Liver (tissue), 8 donors: ENCODE measurements at regions not wholly inside any gene's neighbourhood (a gene's known extent, or its start where the extent isn't known, plus 50 kb on each side); places are given as distances from the start of the nearest gene placed in this dataset.

ENCODE experiments used
- DNase-seq: peaks from one replicate; pipeline ENCODE4 v3.0.0-alpha.2; 2017; ENCODE audit warnings: low spot score
- H3K27ac ChIP-seq, 2 donors: one replicate each; pipeline ENCODE4 v1.7.0; 2013; ENCODE audit warnings: inconsistent platforms in 2 of 2, low read length in 2 of 2, control low read depth in 1 of 2, low read depth in 1 of 2, mild to moderate bottlenecking in 1 of 2
- H3K27me3 ChIP-seq, 4 donors: one replicate each; pipeline versions ENCODE4 v1.6.1 to v1.7.0; 2013; ENCODE audit warnings: low read length in 3 of 4, inconsistent platforms in 1 of 4, mild to moderate bottlenecking in 1 of 4, moderate library complexity in 1 of 4; ENCODE audit not compliant: control insufficient read depth in 4 of 4, insufficient read depth in 4 of 4
- H3K36me3 ChIP-seq, 4 donors: one replicate each; pipeline versions ENCODE4 v1.6.1 to v1.7.0; 2013; ENCODE audit warnings: low read length in 3 of 4, mild to moderate bottlenecking in 3 of 4, low read depth in 1 of 4, moderate library complexity in 1 of 4; ENCODE audit not compliant: control insufficient read depth in 4 of 4, insufficient read depth in 3 of 4
- H3K4me1 ChIP-seq, 4 donors: one replicate each; pipeline versions ENCODE4 v1.6.1 to v1.7.0; 2013; ENCODE audit warnings: low read length in 3 of 4, mild to moderate bottlenecking in 3 of 4, moderate library complexity in 1 of 4; ENCODE audit not compliant: control insufficient read depth in 4 of 4, insufficient read depth in 4 of 4
- H3K4me3 ChIP-seq, 3 donors: one replicate each; pipeline versions ENCODE4 v1.6.1 to v1.7.0; 2013; ENCODE audit warnings: low read length in 3 of 3, control low read depth in 1 of 3, low read depth in 1 of 3, mild to moderate bottlenecking in 1 of 3
- H3K9ac ChIP-seq, 2 donors: one replicate each; pipeline ENCODE4 v1.7.0; 2013; ENCODE audit warnings: low read length in 2 of 2, mild to moderate bottlenecking in 2 of 2, moderate library complexity in 2 of 2, control low read depth in 1 of 2, low read depth in 1 of 2
- H3K9me3 ChIP-seq, 4 donors: one replicate each; pipeline versions ENCODE4 v1.6.1 to v1.7.0; 2013; ENCODE audit warnings: low read length in 3 of 4; ENCODE audit not compliant: control insufficient read depth in 4 of 4
- EGR1 ChIP-seq, 2 donors: IDR thresholded peaks; 2 replicates each; pipeline ENCODE4 v1.6.1; 2016 to 2018; ENCODE audit warnings: antibody characterized with exemption in 2 of 2, low read depth in 2 of 2
- FOXA1 ChIP-seq: IDR thresholded peaks from 2 replicates; pipeline ENCODE4 v1.6.1; 2016; ENCODE audit warnings: antibody characterized with exemption
- FOXA2 ChIP-seq: IDR thresholded peaks from 2 replicates; pipeline ENCODE4 v1.6.1; 2016; ENCODE audit warnings: antibody characterized with exemption
- GABPA ChIP-seq, 2 donors: IDR thresholded peaks in 1 of 2; conservative IDR thresholded peaks in 1 of 2; 2 replicates each; pipeline ENCODE4 v1.6.1; 2016; ENCODE audit warnings: antibody characterized with exemption in 2 of 2, mild to moderate bottlenecking in 1 of 2, moderate library complexity in 1 of 2
- HNF4A ChIP-seq, 2 donors: conservative IDR thresholded peaks; 2 replicates each; pipeline ENCODE4 v1.6.1; 2016; ENCODE audit warnings: antibody characterized with exemption in 2 of 2, mild to moderate bottlenecking in 2 of 2
- HNF4G ChIP-seq: IDR thresholded peaks from 2 replicates; pipeline ENCODE4 v1.6.1; 2016; ENCODE audit warnings: antibody characterized with exemption
- JUND ChIP-seq, 2 donors: IDR thresholded peaks; 2 replicates each; pipeline ENCODE4 v1.6.1; 2016; ENCODE audit warnings: antibody characterized with exemption in 2 of 2
- NR2F2 ChIP-seq: IDR thresholded peaks from 2 replicates; pipeline ENCODE4 v1.6.1; 2016; ENCODE audit warnings: antibody characterized with exemption
- RAD21 ChIP-seq, 2 donors: IDR thresholded peaks; 2 replicates each; pipeline ENCODE4 v1.6.1; 2016; ENCODE audit warnings: antibody characterized with exemption in 2 of 2, mild to moderate bottlenecking in 2 of 2
- SP1 ChIP-seq: IDR thresholded peaks from 2 replicates; pipeline ENCODE4 v1.6.1; 2018; ENCODE audit warnings: antibody characterized with exemption, mild to moderate bottlenecking
- WGBS: extraction: QIAGEN DNeasy Blood & Tissue Kit; methylation state at CpG from one replicate; pipeline ENCODE4 v1.1.7; 2013; 5-methylcytosine and 5-hydroxymethylcytosine counted together
- TF ChIP-seq, protein P1 (sequence below): IDR thresholded peaks from 2 replicates; pipeline ENCODE4 v1.6.1; 2016; ENCODE audit warnings: antibody characterized with exemption
- TF ChIP-seq, protein P2 (sequence below): IDR thresholded peaks from 2 replicates; pipeline ENCODE4 v1.6.1; 2016; ENCODE audit warnings: antibody characterized with exemption
- TF ChIP-seq, protein P3 (sequence below): IDR thresholded peaks from 2 replicates; pipeline ENCODE4 v1.6.1; 2016; ENCODE audit warnings: antibody characterized with exemption
- TF ChIP-seq, protein P4 (sequence below): IDR thresholded peaks from 2 replicates; pipeline ENCODE4 v1.6.1; 2016; ENCODE audit warnings: antibody characterized with exemption, mild to moderate bottlenecking
- TF ChIP-seq, protein P5 (sequence below): fragments of 150-350 bp; IDR thresholded peaks from 2 replicates; pipeline ENCODE4 v1.5.1; 2017; ENCODE audit warnings: improper control_type of control experiment, low read depth, low read length; ENCODE audit not compliant: missing input control
- donor health status: healthy.
- donor health status: healthy.
- donor health status: healthy.
- donor health status: healthy.
- donor health status: healthy.

DNA sequence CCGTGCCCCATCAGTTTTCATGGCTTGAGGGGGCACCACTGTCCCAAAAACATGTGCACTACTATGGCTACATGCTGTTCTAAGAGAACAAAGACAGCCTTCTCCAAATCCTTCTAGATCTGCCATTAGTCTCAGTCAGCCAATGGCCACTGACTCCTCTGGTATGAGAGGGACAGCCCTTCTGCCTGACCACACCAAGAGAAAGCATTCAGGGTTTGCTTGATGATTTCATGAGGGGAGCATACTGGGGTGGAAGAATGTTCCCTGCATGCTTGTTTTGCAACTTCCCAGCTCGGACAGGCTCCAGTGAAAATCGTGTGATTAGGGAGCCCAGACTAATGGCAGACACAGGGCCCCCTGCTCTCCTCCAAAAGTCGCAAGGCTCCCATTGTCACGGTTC lies 199.6 kb upstream of the ALG10B start:
- Histone ChIP-seq H3K4me3 (no peak overlapping the region), H3K9me3 (no peaks in the 10 kb centered on the region), H3K9ac (no peak overlapping the region), H3K27me3 (no peaks in the 10 kb centered on the region), H3K27ac (no peak overlapping the region), H3K36me3 (no peaks in the 10 kb centered on the region), H3K4me1 (no peaks in the 10 kb centered on the region)
- 67% methylated on average over 5 of the region's 5 CpGs for WGBS
- DNase-seq: no peak
- TF ChIP-seq RAD21 (IDR thresholded peaks at IDR 0.05) (no peak), GABPA (IDR thresholded peaks at IDR 0.05 in 1 of 2, conservative IDR thresholded peaks at IDR 0.05 in 1 of 2) (no peak), JUND (IDR thresholded peaks at IDR 0.05) (no peak), EGR1 (IDR thresholded peaks at IDR 0.05; ENCODE audit: low read depth in 2 of 2) (no peak), SP1 (no peak), FOXA1 (no peak), NR2F2 (no peak), FOXA2 (no peak)

DNA sequence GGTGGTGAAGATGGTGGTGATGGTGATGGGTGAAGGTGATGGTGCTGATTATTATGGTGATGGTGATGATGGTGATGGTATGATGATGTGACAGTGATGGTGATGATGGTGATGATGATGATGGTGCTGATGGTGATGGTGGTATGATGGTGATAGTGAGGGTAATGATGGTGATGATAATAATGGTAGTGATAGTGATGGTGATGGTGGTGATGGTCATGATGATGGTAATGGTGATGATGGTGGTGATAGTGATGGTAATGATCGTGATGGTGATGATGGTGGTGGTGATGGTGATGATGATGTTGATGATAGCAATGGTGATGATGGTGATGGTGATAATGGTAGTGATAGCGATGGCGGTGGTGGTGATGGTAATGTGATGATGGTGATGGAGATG lies 197.9 kb upstream of the ALG10B start:
- WGBS: 89% methylated on average over 3 of the region's 3 CpGs
- H3K4me3 ChIP-seq: no peak overlapping the region
- TF ChIP-seq, protein P1, sequence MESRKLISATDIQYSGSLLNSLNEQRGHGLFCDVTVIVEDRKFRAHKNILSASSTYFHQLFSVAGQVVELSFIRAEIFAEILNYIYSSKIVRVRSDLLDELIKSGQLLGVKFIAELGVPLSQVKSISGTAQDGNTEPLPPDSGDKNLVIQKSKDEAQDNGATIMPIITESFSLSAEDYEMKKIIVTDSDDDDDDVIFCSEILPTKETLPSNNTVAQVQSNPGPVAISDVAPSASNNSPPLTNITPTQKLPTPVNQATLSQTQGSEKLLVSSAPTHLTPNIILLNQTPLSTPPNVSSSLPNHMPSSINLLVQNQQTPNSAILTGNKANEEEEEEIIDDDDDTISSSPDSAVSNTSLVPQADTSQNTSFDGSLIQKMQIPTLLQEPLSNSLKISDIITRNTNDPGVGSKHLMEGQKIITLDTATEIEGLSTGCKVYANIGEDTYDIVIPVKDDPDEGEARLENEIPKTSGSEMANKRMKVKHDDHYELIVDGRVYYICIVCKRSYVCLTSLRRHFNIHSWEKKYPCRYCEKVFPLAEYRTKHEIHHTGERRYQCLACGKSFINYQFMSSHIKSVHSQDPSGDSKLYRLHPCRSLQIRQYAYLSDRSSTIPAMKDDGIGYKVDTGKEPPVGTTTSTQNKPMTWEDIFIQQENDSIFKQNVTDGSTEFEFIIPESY: no peak
- TF ChIP-seq RAD21 (IDR thresholded peaks at IDR 0.05) (no peak), HNF4G (no peak), FOXA2 (no peak), HNF4A (conservative IDR thresholded peaks at IDR 0.05) (no peak), EGR1 (IDR thresholded peaks at IDR 0.05; ENCODE audit: low read depth in 2 of 2) (no peak), NR2F2 (no peak)
- TF ChIP-seq, protein P2, sequence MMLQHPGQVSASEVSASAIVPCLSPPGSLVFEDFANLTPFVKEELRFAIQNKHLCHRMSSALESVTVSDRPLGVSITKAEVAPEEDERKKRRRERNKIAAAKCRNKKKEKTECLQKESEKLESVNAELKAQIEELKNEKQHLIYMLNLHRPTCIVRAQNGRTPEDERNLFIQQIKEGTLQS: no peak
- TF ChIP-seq, protein P3, sequence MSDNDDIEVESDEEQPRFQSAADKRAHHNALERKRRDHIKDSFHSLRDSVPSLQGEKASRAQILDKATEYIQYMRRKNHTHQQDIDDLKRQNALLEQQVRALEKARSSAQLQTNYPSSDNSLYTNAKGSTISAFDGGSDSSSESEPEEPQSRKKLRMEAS: no peak
- TF ChIP-seq, protein P4, sequence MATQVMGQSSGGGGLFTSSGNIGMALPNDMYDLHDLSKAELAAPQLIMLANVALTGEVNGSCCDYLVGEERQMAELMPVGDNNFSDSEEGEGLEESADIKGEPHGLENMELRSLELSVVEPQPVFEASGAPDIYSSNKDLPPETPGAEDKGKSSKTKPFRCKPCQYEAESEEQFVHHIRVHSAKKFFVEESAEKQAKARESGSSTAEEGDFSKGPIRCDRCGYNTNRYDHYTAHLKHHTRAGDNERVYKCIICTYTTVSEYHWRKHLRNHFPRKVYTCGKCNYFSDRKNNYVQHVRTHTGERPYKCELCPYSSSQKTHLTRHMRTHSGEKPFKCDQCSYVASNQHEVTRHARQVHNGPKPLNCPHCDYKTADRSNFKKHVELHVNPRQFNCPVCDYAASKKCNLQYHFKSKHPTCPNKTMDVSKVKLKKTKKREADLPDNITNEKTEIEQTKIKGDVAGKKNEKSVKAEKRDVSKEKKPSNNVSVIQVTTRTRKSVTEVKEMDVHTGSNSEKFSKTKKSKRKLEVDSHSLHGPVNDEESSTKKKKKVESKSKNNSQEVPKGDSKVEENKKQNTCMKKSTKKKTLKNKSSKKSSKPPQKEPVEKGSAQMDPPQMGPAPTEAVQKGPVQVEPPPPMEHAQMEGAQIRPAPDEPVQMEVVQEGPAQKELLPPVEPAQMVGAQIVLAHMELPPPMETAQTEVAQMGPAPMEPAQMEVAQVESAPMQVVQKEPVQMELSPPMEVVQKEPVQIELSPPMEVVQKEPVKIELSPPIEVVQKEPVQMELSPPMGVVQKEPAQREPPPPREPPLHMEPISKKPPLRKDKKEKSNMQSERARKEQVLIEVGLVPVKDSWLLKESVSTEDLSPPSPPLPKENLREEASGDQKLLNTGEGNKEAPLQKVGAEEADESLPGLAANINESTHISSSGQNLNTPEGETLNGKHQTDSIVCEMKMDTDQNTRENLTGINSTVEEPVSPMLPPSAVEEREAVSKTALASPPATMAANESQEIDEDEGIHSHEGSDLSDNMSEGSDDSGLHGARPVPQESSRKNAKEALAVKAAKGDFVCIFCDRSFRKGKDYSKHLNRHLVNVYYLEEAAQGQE: no peak
- TF ChIP-seq, protein P5, sequence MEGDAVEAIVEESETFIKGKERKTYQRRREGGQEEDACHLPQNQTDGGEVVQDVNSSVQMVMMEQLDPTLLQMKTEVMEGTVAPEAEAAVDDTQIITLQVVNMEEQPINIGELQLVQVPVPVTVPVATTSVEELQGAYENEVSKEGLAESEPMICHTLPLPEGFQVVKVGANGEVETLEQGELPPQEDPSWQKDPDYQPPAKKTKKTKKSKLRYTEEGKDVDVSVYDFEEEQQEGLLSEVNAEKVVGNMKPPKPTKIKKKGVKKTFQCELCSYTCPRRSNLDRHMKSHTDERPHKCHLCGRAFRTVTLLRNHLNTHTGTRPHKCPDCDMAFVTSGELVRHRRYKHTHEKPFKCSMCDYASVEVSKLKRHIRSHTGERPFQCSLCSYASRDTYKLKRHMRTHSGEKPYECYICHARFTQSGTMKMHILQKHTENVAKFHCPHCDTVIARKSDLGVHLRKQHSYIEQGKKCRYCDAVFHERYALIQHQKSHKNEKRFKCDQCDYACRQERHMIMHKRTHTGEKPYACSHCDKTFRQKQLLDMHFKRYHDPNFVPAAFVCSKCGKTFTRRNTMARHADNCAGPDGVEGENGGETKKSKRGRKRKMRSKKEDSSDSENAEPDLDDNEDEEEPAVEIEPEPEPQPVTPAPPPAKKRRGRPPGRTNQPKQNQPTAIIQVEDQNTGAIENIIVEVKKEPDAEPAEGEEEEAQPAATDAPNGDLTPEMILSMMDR: no peak

More for the DNA sequence above, 197.9 kb upstream of the ALG10B start:
- Histone ChIP-seq H3K9ac (no peak overlapping the region), H3K27ac (no peak overlapping the region), H3K36me3 (no peaks in the 10 kb centered on the region), H3K4me1 (no peaks in the 10 kb centered on the region), H3K9me3 (no peaks in the 10 kb centered on the region), H3K27me3 (no peaks in the 10 kb centered on the region)
- no peak for DNase-seq
